Nephron progenitor cell (in vitro differentiated cells): ENCODE measurements at regions not wholly inside any gene's neighbourhood (a gene's known extent, or its start where the extent isn't known, plus 50 kb on each side); places are given as distances from the start of the nearest gene placed in this dataset.

Source experiments
- DNase-seq: peaks from one replicate; pipeline ENCODE4 v3.0.0; 2021
- H3K27ac Mint-ChIP-seq: 2 replicates; pipeline ENCODE4 v1.8.0; 2021; ENCODE audit warnings: mild to moderate bottlenecking, moderate library complexity, mixed read lengths
- H3K27me3 Mint-ChIP-seq: 2 replicates; pipeline ENCODE4 v1.8.0; 2021; ENCODE audit warnings: mild to moderate bottlenecking, low read depth, mixed read lengths; ENCODE audit not compliant: poor library complexity
- H3K36me3 Mint-ChIP-seq: 2 replicates; pipeline ENCODE4 v1.8.0; 2021; ENCODE audit warnings: low read depth, mixed read lengths
- H3K4me1 Mint-ChIP-seq: 2 replicates; pipeline ENCODE4 v1.8.0; 2021; ENCODE audit warnings: mixed read lengths
- H3K4me3 Mint-ChIP-seq: 2 replicates; pipeline ENCODE4 v1.8.0; 2021; ENCODE audit warnings: mild to moderate bottlenecking, moderate library complexity, mixed read lengths
- H3K9me3 Mint-ChIP-seq: 2 replicates; pipeline ENCODE4 v1.8.0; 2021; ENCODE audit warnings: mild to moderate bottlenecking, moderate library complexity, mixed read lengths
- CTCF ChIP-seq: fragments of 200-600 bp; sonication (generic); IDR thresholded peaks from 2 replicates; pipeline ENCODE4 v1.5.0; 2021; ENCODE audit warnings: antibody characterized with exemption

DNA sequence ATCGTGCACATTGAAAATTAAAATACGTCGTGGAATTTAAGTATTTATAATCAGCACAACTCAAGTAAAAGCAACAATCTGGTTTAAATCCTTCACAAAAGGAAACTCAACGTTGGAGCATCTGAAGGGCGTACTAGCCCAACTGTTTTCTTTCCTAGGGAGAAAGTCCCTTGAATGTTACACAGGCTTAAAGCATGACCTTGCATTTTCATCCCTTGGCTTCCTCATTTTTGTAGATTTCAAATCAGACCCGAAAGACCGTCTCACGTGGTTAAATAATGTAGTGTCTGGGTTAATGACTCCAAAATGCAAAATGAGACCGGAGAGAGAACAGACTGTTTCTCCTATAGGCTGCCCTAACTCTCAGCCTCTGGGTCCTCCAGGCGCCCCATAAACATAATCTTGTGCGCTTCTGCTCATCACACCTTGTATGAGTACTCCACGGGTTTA, 249.2 kb upstream of the RREB1 start:
- H3K4me1 Mint-ChIP-seq = peaks cover 31% of the 10 kb centered on the region
- H3K27me3 Mint-ChIP-seq = peaks cover 30% of the 10 kb centered on the region
- no peak for DNase-seq
- H3K9me3 Mint-ChIP-seq = peaks cover 4% of the 10 kb centered on the region
- TF ChIP-seq CTCF = no peak
- H3K27ac Mint-ChIP-seq = no peak overlapping the region
- H3K36me3 Mint-ChIP-seq = no peaks in the 10 kb centered on the region
- H3K4me3 Mint-ChIP-seq = no peak overlapping the region

GRCh38 chr6:6859105-6859504, 248.7 kb upstream of the RREB1 start:
- DNase-seq = no peak
- peaks cover 31% of the 10 kb centered on the region for H3K4me1 Mint-ChIP-seq
- no peak for TF ChIP-seq CTCF
- peaks cover 10% of the 10 kb centered on the region for H3K9me3 Mint-ChIP-seq
- H3K27me3 Mint-ChIP-seq = peaks cover 31% of the 10 kb centered on the region
- no peaks in the 10 kb centered on the region for H3K36me3 Mint-ChIP-seq
- H3K27ac Mint-ChIP-seq = no peak overlapping the region
- H3K4me3 Mint-ChIP-seq = no peak overlapping the region

GRCh38 chr6:6859722-6860121, 248.0 kb upstream of the RREB1 start:
- peaks cover 31% of the 10 kb centered on the region for H3K4me1 Mint-ChIP-seq
- no peak overlapping the region for H3K4me3 Mint-ChIP-seq
- H3K27me3 Mint-ChIP-seq = peaks cover 30% of the 10 kb centered on the region
- H3K36me3 Mint-ChIP-seq = no peaks in the 10 kb centered on the region
- TF ChIP-seq CTCF = no peak
- no peak for DNase-seq
- no peak overlapping the region for H3K27ac Mint-ChIP-seq
- H3K9me3 Mint-ChIP-seq = peaks cover 16% of the 10 kb centered on the region

- no peak for DNase-seq
- peaks cover 21% of the 10 kb centered on the region for H3K27me3 Mint-ChIP-seq
- H3K4me1 Mint-ChIP-seq = peaks cover 37% of the 10 kb centered on the region
- H3K36me3 Mint-ChIP-seq = no peaks in the 10 kb centered on the region
- no peak overlapping the region for H3K4me3 Mint-ChIP-seq
- peaks cover 26% of the 10 kb centered on the region for H3K9me3 Mint-ChIP-seq
- H3K27ac Mint-ChIP-seq = peak overlapping the region; percentile 50
- TF ChIP-seq CTCF = no peak
These were observed 246.9 kb upstream of the RREB1 start for GRCh38 chr6:6860863-6861262.

DNA sequence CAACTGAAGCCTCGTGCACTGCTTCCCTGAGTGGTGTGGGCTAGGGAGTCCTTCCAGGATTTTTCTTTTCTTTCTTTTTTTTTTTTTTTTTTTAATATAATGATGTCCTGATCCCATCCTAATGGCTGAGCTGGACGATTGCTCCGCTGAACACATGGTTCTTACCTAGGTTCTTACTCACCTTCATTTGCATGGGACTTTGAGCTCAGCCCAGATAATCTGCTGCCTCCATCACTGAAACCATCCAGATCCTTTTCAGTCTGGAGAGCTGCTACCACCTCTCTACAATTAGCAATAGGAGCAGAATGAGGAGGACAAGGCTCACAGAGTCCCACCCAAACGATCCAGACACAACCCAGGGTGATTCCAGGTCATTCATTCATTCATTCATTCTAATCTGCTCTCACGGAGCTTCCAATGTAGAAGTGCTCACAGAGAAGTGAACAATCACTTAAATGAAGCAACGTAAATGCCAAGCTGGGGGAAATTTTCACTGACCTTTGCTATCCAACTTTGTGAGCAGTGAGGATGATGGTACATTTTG, 246.3 kb upstream of the RREB1 start:
- H3K27me3 Mint-ChIP-seq = peaks cover 17% of the 10 kb centered on the region
- DNase-seq = no peak
- H3K9me3 Mint-ChIP-seq = peaks cover 26% of the 10 kb centered on the region
- no peak overlapping the region for H3K4me3 Mint-ChIP-seq
- H3K36me3 Mint-ChIP-seq = no peaks in the 10 kb centered on the region
- H3K27ac Mint-ChIP-seq = peak overlapping the region; percentile 50
- H3K4me1 Mint-ChIP-seq = peaks cover 32% of the 10 kb centered on the region
- TF ChIP-seq CTCF = no peak

- Mint-ChIP-seq H3K9me3 (peaks cover 26% of the 10 kb centered on the region), H3K27me3 (peaks cover 16% of the 10 kb centered on the region), H3K4me3 (no peak overlapping the region), H3K27ac (no peak overlapping the region), H3K36me3 (no peaks in the 10 kb centered on the region), H3K4me1 (peaks cover 26% of the 10 kb centered on the region)
- no peak for DNase-seq
- no peak for TF ChIP-seq CTCF
These were observed 245.8 kb upstream of the RREB1 start for GRCh38 chr6:6861995-6862394.
